Transverse colon (tissue), 4 donors: ENCODE measurements at regions not wholly inside any gene's neighbourhood (a gene's known extent, or its start where the extent isn't known, plus 50 kb on each side); places are given as distances from the start of the nearest gene placed in this dataset.

Experiments
- EP300 ChIP-seq: sonication (generic); formaldehyde crosslinking; IDR thresholded peaks from one replicate; pipeline ENCODE4 v1.6.1; 2017; ENCODE audit warnings: antibody characterized with exemption, low read depth
- POLR2A ChIP-seq: fragments of 450-650 bp; IDR thresholded peaks from one replicate; pipeline ENCODE4 v1.6.1; 2016; ENCODE audit warnings: antibody characterized with exemption, mild to moderate bottlenecking, moderate library complexity
- POLR2AphosphoS5 ChIP-seq, 3 donors: sonication (generic); formaldehyde crosslinking; IDR thresholded peaks; one replicate each; pipeline ENCODE4 v1.6.1; 2016; ENCODE audit warnings: antibody characterized with exemption in 3 of 3
- TF ChIP-seq, protein P1 (sequence below), 5 experiments: fragments of 200-600 bp in 3 of 5; fragments of 450-650 bp in 2 of 5; sonication (generic) in 3 of 5; IDR thresholded peaks; 1 replicate in 2 of 5; 2 replicates in 3 of 5; pipeline ENCODE4 v1.5.1; 2016 to 2017; ENCODE audit warnings: antibody characterized with exemption in 5 of 5, inconsistent platforms in 3 of 5, mild to moderate bottlenecking in 2 of 5, moderate library complexity in 1 of 5

DNA sequence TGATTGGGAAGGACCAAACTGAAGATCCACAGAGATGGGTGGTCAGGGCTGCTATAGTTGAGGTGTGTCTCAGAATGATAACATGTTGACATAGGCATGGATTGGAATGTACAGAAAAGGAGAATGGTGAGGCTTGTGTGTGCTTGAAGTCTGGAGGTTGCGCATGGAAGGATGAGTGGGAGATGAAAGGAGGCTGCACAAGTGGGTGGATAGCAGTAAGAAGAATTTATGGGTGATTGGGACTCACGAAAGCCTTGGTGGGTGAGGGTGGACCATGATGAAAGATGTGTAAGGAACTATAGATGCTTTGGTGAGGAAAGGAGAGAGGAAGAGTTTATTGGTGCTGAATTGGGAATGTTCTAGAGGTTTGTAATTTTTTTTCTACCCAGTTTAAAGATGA lies 1287.7 kb downstream of the UQCRFS1 start:
- TF ChIP-seq, protein P1, sequence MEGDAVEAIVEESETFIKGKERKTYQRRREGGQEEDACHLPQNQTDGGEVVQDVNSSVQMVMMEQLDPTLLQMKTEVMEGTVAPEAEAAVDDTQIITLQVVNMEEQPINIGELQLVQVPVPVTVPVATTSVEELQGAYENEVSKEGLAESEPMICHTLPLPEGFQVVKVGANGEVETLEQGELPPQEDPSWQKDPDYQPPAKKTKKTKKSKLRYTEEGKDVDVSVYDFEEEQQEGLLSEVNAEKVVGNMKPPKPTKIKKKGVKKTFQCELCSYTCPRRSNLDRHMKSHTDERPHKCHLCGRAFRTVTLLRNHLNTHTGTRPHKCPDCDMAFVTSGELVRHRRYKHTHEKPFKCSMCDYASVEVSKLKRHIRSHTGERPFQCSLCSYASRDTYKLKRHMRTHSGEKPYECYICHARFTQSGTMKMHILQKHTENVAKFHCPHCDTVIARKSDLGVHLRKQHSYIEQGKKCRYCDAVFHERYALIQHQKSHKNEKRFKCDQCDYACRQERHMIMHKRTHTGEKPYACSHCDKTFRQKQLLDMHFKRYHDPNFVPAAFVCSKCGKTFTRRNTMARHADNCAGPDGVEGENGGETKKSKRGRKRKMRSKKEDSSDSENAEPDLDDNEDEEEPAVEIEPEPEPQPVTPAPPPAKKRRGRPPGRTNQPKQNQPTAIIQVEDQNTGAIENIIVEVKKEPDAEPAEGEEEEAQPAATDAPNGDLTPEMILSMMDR (IDR thresholded peaks at IDR 0.05), result no peak
- no peak for TF ChIP-seq POLR2AphosphoS5 (IDR thresholded peaks at IDR 0.05)
- TF ChIP-seq POLR2A, result no peak
- no peak for TF ChIP-seq EP300
